Liver (tissue), 8 donors: ENCODE measurements at regions not wholly inside any gene's neighbourhood (a gene's known extent, or its start where the extent isn't known, plus 50 kb on each side); places are given as distances from the start of the nearest gene placed in this dataset.

Experiments
- DNase-seq: peaks from one replicate; pipeline ENCODE4 v3.0.0-alpha.2; 2017; ENCODE audit warnings: low spot score
- H3K27ac ChIP-seq, 2 donors: one replicate each; pipeline ENCODE4 v1.7.0; 2013; ENCODE audit warnings: inconsistent platforms in 2 of 2, low read length in 2 of 2, control low read depth in 1 of 2, low read depth in 1 of 2, mild to moderate bottlenecking in 1 of 2
- H3K27me3 ChIP-seq, 4 donors: one replicate each; pipeline versions ENCODE4 v1.6.1 to v1.7.0; 2013; ENCODE audit warnings: low read length in 3 of 4, inconsistent platforms in 1 of 4, mild to moderate bottlenecking in 1 of 4, moderate library complexity in 1 of 4; ENCODE audit not compliant: control insufficient read depth in 4 of 4, insufficient read depth in 4 of 4
- H3K36me3 ChIP-seq, 4 donors: one replicate each; pipeline versions ENCODE4 v1.6.1 to v1.7.0; 2013; ENCODE audit warnings: low read length in 3 of 4, mild to moderate bottlenecking in 3 of 4, low read depth in 1 of 4, moderate library complexity in 1 of 4; ENCODE audit not compliant: control insufficient read depth in 4 of 4, insufficient read depth in 3 of 4
- H3K4me1 ChIP-seq, 4 donors: one replicate each; pipeline versions ENCODE4 v1.6.1 to v1.7.0; 2013; ENCODE audit warnings: low read length in 3 of 4, mild to moderate bottlenecking in 3 of 4, moderate library complexity in 1 of 4; ENCODE audit not compliant: control insufficient read depth in 4 of 4, insufficient read depth in 4 of 4
- H3K4me3 ChIP-seq, 3 donors: one replicate each; pipeline versions ENCODE4 v1.6.1 to v1.7.0; 2013; ENCODE audit warnings: low read length in 3 of 3, control low read depth in 1 of 3, low read depth in 1 of 3, mild to moderate bottlenecking in 1 of 3
- H3K9ac ChIP-seq, 2 donors: one replicate each; pipeline ENCODE4 v1.7.0; 2013; ENCODE audit warnings: low read length in 2 of 2, mild to moderate bottlenecking in 2 of 2, moderate library complexity in 2 of 2, control low read depth in 1 of 2, low read depth in 1 of 2
- H3K9me3 ChIP-seq, 4 donors: one replicate each; pipeline versions ENCODE4 v1.6.1 to v1.7.0; 2013; ENCODE audit warnings: low read length in 3 of 4; ENCODE audit not compliant: control insufficient read depth in 4 of 4
- ATF3 ChIP-seq: IDR thresholded peaks from 2 replicates; pipeline ENCODE4 v1.6.1; 2016; ENCODE audit warnings: antibody characterized with exemption
- CTCF ChIP-seq: fragments of 150-350 bp; IDR thresholded peaks from 2 replicates; pipeline ENCODE4 v1.5.1; 2017; ENCODE audit warnings: improper control_type of control experiment, low read depth, low read length; ENCODE audit not compliant: missing input control
- EGR1 ChIP-seq, 2 donors: IDR thresholded peaks; 2 replicates each; pipeline ENCODE4 v1.6.1; 2016 to 2018; ENCODE audit warnings: antibody characterized with exemption in 2 of 2, low read depth in 2 of 2
- FOXA1 ChIP-seq: IDR thresholded peaks from 2 replicates; pipeline ENCODE4 v1.6.1; 2016; ENCODE audit warnings: antibody characterized with exemption
- GABPA ChIP-seq, 2 donors: IDR thresholded peaks in 1 of 2; conservative IDR thresholded peaks in 1 of 2; 2 replicates each; pipeline ENCODE4 v1.6.1; 2016; ENCODE audit warnings: antibody characterized with exemption in 2 of 2, mild to moderate bottlenecking in 1 of 2, moderate library complexity in 1 of 2
- HNF4A ChIP-seq, 2 donors: conservative IDR thresholded peaks; 2 replicates each; pipeline ENCODE4 v1.6.1; 2016; ENCODE audit warnings: antibody characterized with exemption in 2 of 2, mild to moderate bottlenecking in 2 of 2
- JUND ChIP-seq, 2 donors: IDR thresholded peaks; 2 replicates each; pipeline ENCODE4 v1.6.1; 2016; ENCODE audit warnings: antibody characterized with exemption in 2 of 2
- RAD21 ChIP-seq, 2 donors: IDR thresholded peaks; 2 replicates each; pipeline ENCODE4 v1.6.1; 2016; ENCODE audit warnings: antibody characterized with exemption in 2 of 2, mild to moderate bottlenecking in 2 of 2
- RXRA ChIP-seq, 2 donors: IDR thresholded peaks; 2 replicates each; pipeline ENCODE4 v1.6.1; 2017 to 2018; ENCODE audit warnings: antibody characterized with exemption in 2 of 2, mild to moderate bottlenecking in 1 of 2
- SP1 ChIP-seq: IDR thresholded peaks from 2 replicates; pipeline ENCODE4 v1.6.1; 2018; ENCODE audit warnings: antibody characterized with exemption, mild to moderate bottlenecking
- TAF1 ChIP-seq: conservative IDR thresholded peaks from 2 replicates; pipeline ENCODE4 v1.6.1; 2016; ENCODE audit warnings: antibody characterized with exemption, mild to moderate bottlenecking
- ZBTB33 ChIP-seq: IDR thresholded peaks from 2 replicates; pipeline ENCODE4 v1.6.1; 2016; ENCODE audit warnings: antibody characterized with exemption
- WGBS: extraction: QIAGEN DNeasy Blood & Tissue Kit; methylation state at CpG from one replicate; pipeline ENCODE4 v1.1.7; 2013; 5-methylcytosine and 5-hydroxymethylcytosine counted together
- TF ChIP-seq, protein P1 (sequence below): IDR thresholded peaks from 2 replicates; pipeline ENCODE4 v1.6.1; 2016; ENCODE audit warnings: antibody characterized with exemption
- TF ChIP-seq, protein P2 (sequence below): IDR thresholded peaks from 2 replicates; pipeline ENCODE4 v1.6.1; 2016; ENCODE audit warnings: antibody characterized with exemption, mild to moderate bottlenecking
- donor health status: healthy.
- donor health status: healthy.
- donor health status: healthy.
- donor health status: healthy.
- donor health status: healthy.

DNA sequence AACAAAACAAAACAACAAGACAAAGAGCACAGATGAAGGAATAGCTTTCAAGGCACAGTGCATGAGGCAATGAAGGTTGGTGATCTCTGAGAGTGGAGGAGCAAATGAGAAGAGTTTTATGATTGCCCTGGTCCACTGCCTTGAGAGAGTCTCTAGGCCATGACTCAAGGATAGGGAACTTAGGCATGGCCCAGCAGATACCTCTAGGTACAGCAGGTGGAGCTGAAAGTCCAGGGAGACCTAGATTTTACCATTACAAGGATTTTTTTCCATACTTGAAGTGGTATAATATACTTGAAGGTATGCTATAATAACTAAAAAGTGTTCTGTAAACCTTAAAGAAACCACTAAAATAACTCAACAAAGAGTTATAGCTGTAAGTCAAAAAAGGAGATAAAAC is 239.5 kb upstream of the KLHL29 start:
- Histone ChIP-seq H3K4me1 (no peaks in the 10 kb centered on the region), H3K27me3 (no peaks in the 10 kb centered on the region), H3K4me3 (no peak overlapping the region), H3K27ac (no peak overlapping the region), H3K9ac (no peak overlapping the region), H3K9me3 (no peaks in the 10 kb centered on the region), H3K36me3 (no peaks in the 10 kb centered on the region)
- no peak for TF ChIP-seq ZBTB33
- TF ChIP-seq RAD21 (IDR thresholded peaks at IDR 0.05), result peak; percentile 67 to 68
- no peak for DNase-seq

DNA sequence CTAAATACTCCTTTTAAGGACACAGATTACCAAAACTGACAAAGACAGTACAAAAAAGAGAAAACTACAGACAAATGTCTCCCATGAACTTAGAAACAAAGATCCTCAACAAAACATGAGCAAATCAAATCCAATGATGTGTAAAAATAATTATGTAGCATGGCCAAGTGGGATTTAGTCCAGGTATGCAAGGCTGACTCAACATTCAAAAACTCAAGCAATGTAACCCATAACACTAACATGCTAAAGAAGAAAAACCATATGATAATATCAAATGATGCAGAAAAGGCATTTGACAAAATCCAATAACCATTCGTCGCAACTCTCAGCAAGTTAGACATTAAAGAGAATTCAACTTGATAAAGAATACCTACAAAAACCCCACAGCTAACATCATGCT is 239.0 kb upstream of the KLHL29 start:
- no peaks in the 10 kb centered on the region for H3K27me3 ChIP-seq
- TF ChIP-seq TAF1, result no peak
- no peak for TF ChIP-seq JUND (IDR thresholded peaks at IDR 0.05)
- no peak for TF ChIP-seq ATF3
- TF ChIP-seq ZBTB33, result no peak
- TF ChIP-seq, protein P1, sequence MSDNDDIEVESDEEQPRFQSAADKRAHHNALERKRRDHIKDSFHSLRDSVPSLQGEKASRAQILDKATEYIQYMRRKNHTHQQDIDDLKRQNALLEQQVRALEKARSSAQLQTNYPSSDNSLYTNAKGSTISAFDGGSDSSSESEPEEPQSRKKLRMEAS, result no peak
- TF ChIP-seq GABPA (IDR thresholded peaks at IDR 0.05 in 1 of 2, conservative IDR thresholded peaks at IDR 0.05 in 1 of 2), result no peak
- TF ChIP-seq, protein P2, sequence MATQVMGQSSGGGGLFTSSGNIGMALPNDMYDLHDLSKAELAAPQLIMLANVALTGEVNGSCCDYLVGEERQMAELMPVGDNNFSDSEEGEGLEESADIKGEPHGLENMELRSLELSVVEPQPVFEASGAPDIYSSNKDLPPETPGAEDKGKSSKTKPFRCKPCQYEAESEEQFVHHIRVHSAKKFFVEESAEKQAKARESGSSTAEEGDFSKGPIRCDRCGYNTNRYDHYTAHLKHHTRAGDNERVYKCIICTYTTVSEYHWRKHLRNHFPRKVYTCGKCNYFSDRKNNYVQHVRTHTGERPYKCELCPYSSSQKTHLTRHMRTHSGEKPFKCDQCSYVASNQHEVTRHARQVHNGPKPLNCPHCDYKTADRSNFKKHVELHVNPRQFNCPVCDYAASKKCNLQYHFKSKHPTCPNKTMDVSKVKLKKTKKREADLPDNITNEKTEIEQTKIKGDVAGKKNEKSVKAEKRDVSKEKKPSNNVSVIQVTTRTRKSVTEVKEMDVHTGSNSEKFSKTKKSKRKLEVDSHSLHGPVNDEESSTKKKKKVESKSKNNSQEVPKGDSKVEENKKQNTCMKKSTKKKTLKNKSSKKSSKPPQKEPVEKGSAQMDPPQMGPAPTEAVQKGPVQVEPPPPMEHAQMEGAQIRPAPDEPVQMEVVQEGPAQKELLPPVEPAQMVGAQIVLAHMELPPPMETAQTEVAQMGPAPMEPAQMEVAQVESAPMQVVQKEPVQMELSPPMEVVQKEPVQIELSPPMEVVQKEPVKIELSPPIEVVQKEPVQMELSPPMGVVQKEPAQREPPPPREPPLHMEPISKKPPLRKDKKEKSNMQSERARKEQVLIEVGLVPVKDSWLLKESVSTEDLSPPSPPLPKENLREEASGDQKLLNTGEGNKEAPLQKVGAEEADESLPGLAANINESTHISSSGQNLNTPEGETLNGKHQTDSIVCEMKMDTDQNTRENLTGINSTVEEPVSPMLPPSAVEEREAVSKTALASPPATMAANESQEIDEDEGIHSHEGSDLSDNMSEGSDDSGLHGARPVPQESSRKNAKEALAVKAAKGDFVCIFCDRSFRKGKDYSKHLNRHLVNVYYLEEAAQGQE, result no peak
- TF ChIP-seq RAD21 (IDR thresholded peaks at IDR 0.05), result no peak
- TF ChIP-seq HNF4A (conservative IDR thresholded peaks at IDR 0.05), result no peak
- TF ChIP-seq EGR1 (IDR thresholded peaks at IDR 0.05; ENCODE audit: low read depth in 2 of 2), result no peak
- TF ChIP-seq RXRA (IDR thresholded peaks at IDR 0.05), result no peak
- TF ChIP-seq SP1, result no peak
- TF ChIP-seq CTCF, result no peak
- TF ChIP-seq FOXA1, result no peak
- 97% methylated on average over 2 of the region's 2 CpGs for WGBS
- no peak overlapping the region for H3K27ac ChIP-seq
- H3K4me3 ChIP-seq, result no peak overlapping the region
- H3K9me3 ChIP-seq, result no peaks in the 10 kb centered on the region
- H3K4me1 ChIP-seq, result no peaks in the 10 kb centered on the region
- no peak for DNase-seq
- H3K36me3 ChIP-seq, result no peaks in the 10 kb centered on the region
- H3K9ac ChIP-seq, result no peak overlapping the region
